ENCODE measurements at regions not wholly inside any gene's neighbourhood (a gene's known extent, or its start where the extent isn't known, plus 50 kb on each side); places are given as distances from the start of the nearest gene placed in this dataset.

- no peak for DNase-seq
Measured at GRCh38 chr2:139819273-139819796, 1039.1 kb upstream of the NXPH2 start.

GRCh38 chr2:139814458-139814857, 1034.3 kb upstream of the NXPH2 start:
- DNase-seq, result no peak

- no peak for DNase-seq
Measured at GRCh38 chr2:139813340-139813739, 1033.2 kb upstream of the NXPH2 start.

DNA sequence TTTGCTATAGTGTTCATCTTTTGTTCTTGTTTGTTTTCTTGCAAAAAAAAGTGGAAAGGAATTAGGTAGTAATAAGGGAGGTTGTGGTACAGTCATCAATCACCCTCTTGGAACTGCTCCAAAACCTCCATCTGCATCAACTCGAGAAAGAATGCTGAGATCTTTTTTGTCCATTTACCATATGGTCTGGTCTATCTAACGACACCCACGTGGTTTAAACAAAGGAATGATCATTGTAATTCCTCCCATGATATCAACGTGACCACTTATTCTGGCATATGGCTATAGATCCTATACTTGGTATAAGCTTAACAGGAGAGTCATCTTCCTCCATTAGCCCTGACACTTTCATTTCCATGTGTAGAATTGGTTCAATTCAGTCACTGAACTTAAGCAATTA, 1025.3 kb upstream of the NXPH2 start:
- no peak for DNase-seq

DNA sequence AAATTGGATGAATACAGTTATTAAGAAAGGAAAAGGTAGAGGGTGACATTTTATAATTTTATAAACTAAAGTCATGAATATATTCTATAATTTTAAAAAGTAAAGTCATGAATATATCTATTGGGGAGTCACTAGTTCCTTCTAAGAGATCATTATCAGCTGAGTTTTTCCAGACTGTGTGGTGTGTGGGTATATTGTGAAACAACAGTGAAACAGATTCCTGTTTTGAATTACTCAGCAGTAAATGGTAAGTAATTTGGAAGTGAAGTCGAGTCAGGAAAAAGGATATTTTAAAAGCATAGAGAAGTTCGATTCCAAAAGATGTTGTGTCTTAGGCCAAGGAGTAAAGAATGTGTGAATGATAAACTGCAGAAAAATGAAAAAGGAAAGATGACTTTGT, 1018.2 kb upstream of the NXPH2 start:
- no peak for DNase-seq

DNA sequence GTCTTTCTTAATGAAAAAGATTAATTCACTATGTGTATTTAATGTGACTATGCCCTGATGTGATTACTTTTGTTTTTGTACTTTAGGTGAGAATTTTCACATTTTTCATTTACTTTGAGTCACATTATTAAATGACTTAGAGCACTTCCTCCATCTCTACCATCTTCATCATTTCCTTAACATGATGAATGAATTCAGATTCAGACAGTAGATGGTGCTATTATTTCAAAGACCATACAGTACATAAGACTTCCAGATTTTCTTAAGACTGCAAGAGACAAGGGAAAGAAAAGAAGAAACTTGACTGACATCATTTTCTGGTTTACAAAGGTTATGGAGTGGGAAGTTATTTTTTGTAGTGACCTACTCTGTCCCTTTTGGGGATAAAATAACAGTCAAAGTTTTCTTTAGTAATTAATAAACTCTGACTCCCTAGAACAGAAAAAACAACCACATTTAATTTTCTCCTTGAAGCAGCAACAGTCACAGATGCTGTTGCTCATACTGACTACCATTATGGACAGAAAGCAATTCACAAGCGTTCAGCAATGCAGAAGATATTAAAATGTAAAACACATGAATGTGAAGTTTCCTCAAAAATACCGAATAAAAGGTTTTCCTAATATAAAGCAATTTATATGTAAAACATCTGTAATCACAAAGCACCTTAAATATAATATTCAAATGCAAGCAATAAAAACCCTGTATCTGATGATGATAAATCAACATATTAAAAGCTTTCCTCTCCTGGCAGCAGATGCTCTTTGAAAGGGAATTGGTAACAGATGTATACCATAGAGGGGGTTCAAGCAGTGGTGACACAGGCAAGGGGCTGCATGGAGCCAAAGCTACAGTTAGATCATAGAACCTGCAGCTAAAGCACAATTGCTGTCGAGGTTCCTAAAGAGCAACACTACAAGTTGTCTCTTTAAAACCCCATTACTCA, 1010.9 kb upstream of the NXPH2 start:
- DNase-seq, result no peak

GRCh38 chr2:139790136-139790535, 1009.9 kb upstream of the NXPH2 start:
- no peak for DNase-seq

DNA sequence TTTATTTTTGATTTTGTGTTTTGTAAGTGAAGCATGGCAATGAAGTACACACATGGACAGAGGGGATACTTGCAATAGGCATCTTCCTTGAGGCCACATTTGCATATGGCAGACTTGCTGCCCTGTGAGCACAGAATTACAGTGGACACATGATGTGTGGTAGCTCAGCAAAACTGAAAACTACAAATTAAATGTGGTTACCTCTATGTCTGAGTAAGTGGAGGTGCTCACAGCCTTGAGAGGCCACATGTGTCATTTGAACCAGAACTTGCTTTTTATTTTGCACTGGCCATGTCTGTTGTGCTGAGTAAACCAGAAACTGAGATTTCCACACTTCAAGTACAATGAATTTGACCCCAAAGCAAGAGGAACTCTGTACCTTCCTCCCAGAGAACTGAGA, 998.5 kb upstream of the NXPH2 start:
- DNase-seq, result no peak

- DNase-seq, result no peak
Measured at GRCh38 chr2:139773720-139774277, 993.6 kb upstream of the NXPH2 start.

DNA sequence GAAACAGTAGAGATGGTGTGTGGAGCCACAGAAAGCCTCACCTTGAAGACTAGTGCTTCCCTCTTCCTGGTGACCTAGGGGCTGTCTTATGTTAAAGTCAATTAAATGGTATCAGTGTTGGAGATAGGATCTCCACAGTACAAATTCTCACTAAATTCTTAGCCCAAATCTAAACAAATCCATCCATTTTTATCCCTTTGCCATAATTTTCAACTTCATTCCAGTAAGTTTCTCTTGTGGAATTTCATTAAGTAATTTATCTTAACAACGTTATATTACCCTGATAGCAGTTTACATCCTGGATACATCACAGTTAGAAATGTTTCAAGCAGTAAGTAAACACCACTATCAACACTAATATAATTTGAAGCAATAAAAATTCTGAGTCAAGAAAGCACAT, 989.4 kb upstream of the NXPH2 start:
- no peak for DNase-seq

GRCh38 chr2:139763705-139764104, 983.5 kb upstream of the NXPH2 start:
- DNase-seq, result no peak

- DNase-seq, result no peak
Measured at GRCh38 chr2:139759000-139759505, 978.9 kb upstream of the NXPH2 start.

- no peak for DNase-seq
Measured at GRCh38 chr2:139746901-139747300, 966.7 kb upstream of the NXPH2 start.

- no peak for DNase-seq
Measured at GRCh38 chr2:139744273-139744672, 964.1 kb upstream of the NXPH2 start.

GRCh38 chr2:139742216-139743172, 962.3 kb upstream of the NXPH2 start:
- DNase-seq, result no peak

DNA sequence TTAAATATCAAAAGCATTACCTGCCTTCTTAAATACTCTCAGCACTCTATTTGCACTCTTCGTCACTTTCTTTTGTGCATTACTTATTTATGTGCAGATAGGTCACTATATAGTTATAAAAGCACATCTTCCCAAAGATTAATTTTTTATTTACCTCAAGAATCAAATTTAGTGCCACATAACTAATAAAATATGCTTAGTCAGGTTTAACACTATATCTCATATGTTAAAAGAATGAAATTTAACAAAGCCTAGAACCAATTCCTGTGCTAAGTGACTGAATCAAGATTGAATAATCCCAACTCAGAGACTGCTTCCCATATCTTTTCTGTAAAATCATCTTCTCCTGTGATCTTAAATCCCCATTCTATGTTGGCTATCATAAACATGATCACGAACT, 957.5 kb upstream of the NXPH2 start:
- no peak for DNase-seq

DNA sequence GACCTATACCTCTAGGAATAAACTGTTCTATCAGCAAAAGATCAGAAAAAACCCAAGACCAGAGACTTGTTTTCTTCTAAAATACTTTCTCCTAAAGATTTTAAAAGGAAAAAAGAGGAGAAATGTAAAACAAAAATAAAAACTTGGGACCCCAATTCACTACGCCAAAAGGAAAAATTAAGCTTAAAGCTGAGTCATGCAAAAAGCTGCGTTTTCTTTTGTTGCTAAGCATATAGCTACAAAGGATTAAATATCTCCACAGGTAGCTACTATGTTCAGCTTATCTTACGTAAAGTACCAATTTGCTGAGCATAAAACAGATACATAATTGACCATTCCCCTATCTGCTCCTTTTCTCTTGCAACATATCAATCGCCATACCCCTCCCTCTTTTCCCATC, 950.0 kb upstream of the NXPH2 start:
- no peak for DNase-seq

DNA sequence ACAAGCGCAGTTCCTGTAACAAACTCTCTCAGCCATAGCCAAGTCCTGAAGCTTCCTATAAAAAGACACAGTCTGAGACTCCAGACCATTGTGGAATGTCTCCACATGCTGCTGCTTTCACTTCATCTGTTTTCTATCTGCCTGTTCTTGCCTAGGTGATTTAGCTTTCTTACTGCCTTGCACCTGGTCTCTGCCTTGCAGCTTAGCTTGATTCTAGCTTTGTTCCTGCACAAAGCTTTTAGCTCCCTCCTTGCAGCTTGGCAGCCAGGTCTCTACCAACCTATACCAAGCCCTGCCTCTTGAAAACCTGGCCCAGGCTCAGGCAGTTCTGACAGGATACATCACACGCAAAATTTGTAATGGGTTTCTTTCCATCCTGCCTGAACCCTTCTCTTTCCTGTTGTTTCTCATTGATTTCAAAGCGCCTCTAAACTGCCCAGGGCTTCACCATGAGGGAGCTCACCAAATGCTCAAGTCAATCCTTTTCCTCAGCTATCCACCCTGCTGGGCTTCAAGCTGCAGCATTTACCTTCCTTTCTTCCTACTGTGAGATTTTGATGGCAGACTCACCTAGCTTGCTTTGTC, 941.3 kb upstream of the NXPH2 start:
- DNase-seq, result no peak

GRCh38 chr2:139720056-139720455, 939.9 kb upstream of the NXPH2 start:
- no peak for DNase-seq

GRCh38 chr2:139704606-139705005, 924.4 kb upstream of the NXPH2 start:
- DNase-seq, result no peak

GRCh38 chr2:139694327-139694726, 914.1 kb upstream of the NXPH2 start:
- DNase-seq, result no peak

DNA sequence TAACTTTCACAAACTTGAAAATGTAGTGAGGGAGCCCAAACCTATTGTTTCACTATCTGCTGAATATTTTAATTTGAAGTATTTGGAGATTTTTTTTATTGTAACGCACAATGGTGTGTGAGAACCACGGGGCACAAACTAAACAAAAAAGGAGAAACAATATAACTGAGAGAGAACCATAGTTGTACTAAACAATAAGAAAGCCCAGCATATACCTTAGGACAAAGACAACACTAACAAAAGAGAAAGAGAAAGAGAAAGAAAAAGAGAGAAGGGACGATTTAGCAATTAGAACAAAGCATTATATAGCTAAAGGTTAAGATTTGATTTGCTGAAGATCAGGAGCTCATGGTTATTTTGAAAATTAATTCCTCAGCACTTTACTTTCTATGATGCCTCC, 906.0 kb upstream of the NXPH2 start:
- DNase-seq, result no peak
